SK-N-SH (cell line): ENCODE measurements at regions not wholly inside any gene's neighbourhood (a gene's known extent, or its start where the extent isn't known, plus 50 kb on each side); places are given as distances from the start of the nearest gene placed in this dataset.

ENCODE experiments used
- CTCF ChIA-PET: fragments of 300-600, 350-600 bp; formaldehyde crosslinking; extraction: SDS; loops from one replicate; lab custom pipeline; 2021; lab: Yijun Ruan, JAX
- POLR2A ChIA-PET: fragments of 350-600 bp; sonication (Branson Sonifier 250); formaldehyde crosslinking; extraction: SDS; loops from one replicate; lab custom pipeline; 2020; ENCODE audit warnings: antibody characterized with exemption, inconsistent platforms; lab: Yijun Ruan, JAX
- DNase-seq: peaks from one replicate; pipeline ENCODE4 v3.0.0; 2012
- H2AFZ ChIP-seq: fragments of 200-600 bp; sonication (generic); 2 replicates; pipeline ENCODE4 v1.8.1; 2016; ENCODE audit warnings: antibody characterized with exemption, mild to moderate bottlenecking, low read depth
- H3F3A ChIP-seq: fragments of 200-600 bp; sonication (generic); replicated peaks from 2 replicates; pipeline ENCODE3; 2016; ENCODE audit warnings: antibody characterized with exemption, mild to moderate bottlenecking; ENCODE audit not compliant: insufficient read depth
- H3K27ac ChIP-seq, 2 experiments: fragments of 200-500 bp in 1 of 2; fragments of 200-600 bp in 1 of 2; sonication (Bioruptor generic) in 1 of 2; sonication (generic), shearing (Covaris generic) in 1 of 2; 2 replicates each; pipeline versions ENCODE4 v1.5.1 to v1.6.1; 2014 to 2016; ENCODE audit warnings: low read depth in 2 of 2, inconsistent platforms in 1 of 2, low read length in 1 of 2, mild to moderate bottlenecking in 1 of 2, mixed read lengths in 1 of 2
- H3K27me3 ChIP-seq: fragments of 200-600 bp; sonication (generic), shearing (Covaris generic); 2 replicates; pipeline ENCODE4 v1.6.1; 2016; ENCODE audit warnings: mixed run types; ENCODE audit not compliant: insufficient read depth
- H3K36me3 ChIP-seq, 2 experiments: fragments of 200-500 bp in 1 of 2; fragments of 200-600 bp in 1 of 2; sonication (Bioruptor generic) in 1 of 2; sonication (generic) in 1 of 2; replicated peaks in 1 of 2; 2 replicates each; pipeline versions ENCODE3 to v1.5.1; 2014 to 2016; ENCODE audit warnings: low read length in 1 of 2, mild to moderate bottlenecking in 1 of 2; ENCODE audit not compliant: insufficient read depth in 2 of 2, control insufficient read depth in 1 of 2
- H3K4me1 ChIP-seq, 2 experiments: fragments of 200-500 bp in 1 of 2; fragments of 200-600 bp in 1 of 2; sonication (Bioruptor generic) in 1 of 2; sonication (generic), shearing (Covaris generic) in 1 of 2; 2 replicates each; pipeline versions ENCODE4 v1.5.1 to v1.6.1; 2014 to 2016; ENCODE audit warnings: low read depth in 1 of 2, low read length in 1 of 2, mixed run types in 1 of 2; ENCODE audit not compliant: insufficient read depth in 2 of 2, control insufficient read depth in 1 of 2
- H3K4me2 ChIP-seq: fragments of 200-600 bp; sonication (generic), shearing (Covaris generic); 2 replicates; pipeline ENCODE4 v1.6.1; 2017; ENCODE audit warnings: mixed run types
- H3K4me3 ChIP-seq, 2 experiments: fragments of 200-500 bp in 1 of 2; fragments of 200-600 bp in 1 of 2; sonication (Bioruptor generic) in 1 of 2; sonication (generic), shearing (Covaris generic) in 1 of 2; 2 replicates each; pipeline versions ENCODE4 v1.5.1 to v1.8.1; 2014 to 2016; ENCODE audit warnings: low read depth in 2 of 2, inconsistent platforms in 1 of 2, low read length in 1 of 2, mild to moderate bottlenecking in 1 of 2, mixed read lengths in 1 of 2, moderate library complexity in 1 of 2
- H3K79me2 ChIP-seq: fragments of 200-600 bp; sonication (generic); 2 replicates; pipeline ENCODE4 v1.8.1; 2017; ENCODE audit warnings: mild to moderate bottlenecking; ENCODE audit not compliant: insufficient read depth
- H3K9ac ChIP-seq: fragments of 200-600 bp; sonication (generic); 2 replicates; pipeline ENCODE4 v1.6.1; 2017; ENCODE audit warnings: mixed run types
- H3K9me2 ChIP-seq: fragments of 200-600 bp; sonication (generic); 2 replicates; pipeline ENCODE4 v1.6.1; 2017; ENCODE audit warnings: mixed run types
- H3K9me3 ChIP-seq: fragments of 200-600 bp; sonication (generic); 2 replicates; pipeline ENCODE4 v1.6.1; 2017; ENCODE audit warnings: mixed run types, mild to moderate bottlenecking, moderate library complexity
- H4K20me1 ChIP-seq: fragments of 200-600 bp; sonication (generic); 2 replicates; pipeline ENCODE4 v1.6.1; 2017; ENCODE audit warnings: mild to moderate bottlenecking, mixed run types; ENCODE audit not compliant: insufficient read depth
- CHD2 ChIP-seq: fragments of 150-350 bp; IDR thresholded peaks from 2 replicates; pipeline ENCODE4 v1.6.1; 2018; ENCODE audit warnings: low read length; ENCODE audit not compliant: partially characterized antibody
- EZH2phosphoT487 ChIP-seq: fragments of 200-600 bp; sonication (generic); IDR thresholded peaks from 2 replicates; pipeline ENCODE4 v1.6.1; 2017; ENCODE audit warnings: low read depth, mixed run types, mild to moderate bottlenecking, antibody characterized with exemption, moderate library complexity, borderline replicate concordance
- FOXJ3 ChIP-seq: sonication (generic); formaldehyde crosslinking; IDR thresholded peaks from 2 replicates; pipeline ENCODE4 v1.5.1; 2020; ENCODE audit warnings: mild to moderate bottlenecking, missing genetic modification reagents
- FOXM1 ChIP-seq: IDR thresholded peaks from 2 replicates; pipeline ENCODE4 v1.4.0; 2012; ENCODE audit warnings: low read depth, mild to moderate bottlenecking
- IRF3 ChIP-seq: fragments of 150-350 bp; IDR thresholded peaks from 2 replicates; pipeline ENCODE4 v1.6.1; 2016; ENCODE audit warnings: mild to moderate bottlenecking, low read depth, low read length
- JUND ChIP-seq: IDR thresholded peaks from 2 replicates; pipeline ENCODE4 v1.4.0; 2012
- MEF2A ChIP-seq: IDR thresholded peaks from 2 replicates; pipeline ENCODE4 v1.4.0; 2012; ENCODE audit warnings: low read depth, borderline replicate concordance
- MXI1 ChIP-seq: IDR thresholded peaks from 2 replicates; pipeline ENCODE4 v1.6.1; 2012; ENCODE audit warnings: mild to moderate bottlenecking, low read depth, low read length, improper control_type of control experiment
- NFIC ChIP-seq: IDR thresholded peaks from 2 replicates; pipeline ENCODE4 v1.4.0; 2012; ENCODE audit warnings: borderline replicate concordance
- NRF1 ChIP-seq: IDR thresholded peaks from 2 replicates; pipeline ENCODE4 v1.6.1; 2012; ENCODE audit warnings: low read depth, mild to moderate bottlenecking, low read length
- PBX3 ChIP-seq: IDR thresholded peaks from 2 replicates; pipeline ENCODE4; 2012
- POLR2AphosphoS5 ChIP-seq: IDR thresholded peaks from 2 replicates; pipeline ENCODE4 v1.6.1; 2012; ENCODE audit warnings: low read depth, low read length
- RCOR1 ChIP-seq: fragments of 150-350 bp; IDR thresholded peaks from 2 replicates; pipeline ENCODE4 v1.6.1; 2017; ENCODE audit warnings: antibody characterized with exemption, low read length
- REST ChIP-seq: IDR thresholded peaks from 2 replicates; pipeline ENCODE4 v1.6.1; 2012; ENCODE audit warnings: mild to moderate bottlenecking, low read depth, low read length, moderate library complexity
- RFX5 ChIP-seq: IDR thresholded peaks from 2 replicates; pipeline ENCODE4 v1.6.1; 2012; ENCODE audit warnings: mild to moderate bottlenecking, improper control_type of control experiment, low read length
- SIN3A ChIP-seq: IDR thresholded peaks from 2 replicates; pipeline ENCODE4 v1.6.1; 2012; ENCODE audit warnings: low read depth, mild to moderate bottlenecking, low read length, moderate library complexity, borderline replicate concordance
- SMC3 ChIP-seq: IDR thresholded peaks from 2 replicates; pipeline ENCODE4 v1.6.1; 2012; ENCODE audit warnings: low read depth, low read length, improper control_type of control experiment
- TAF1 ChIP-seq: IDR thresholded peaks from 2 replicates; pipeline ENCODE4 v1.6.1; 2012; ENCODE audit warnings: low read depth, mild to moderate bottlenecking, low read length, moderate library complexity, borderline replicate concordance
- USF2 ChIP-seq: fragments of 150-350 bp; IDR thresholded peaks from 2 replicates; pipeline ENCODE4 v1.6.1; 2017; ENCODE audit warnings: antibody characterized with exemption, low read length, low read depth, borderline replicate concordance
- YY1 ChIP-seq: IDR thresholded peaks from 2 replicates; pipeline ENCODE4 v1.4.0; 2012; ENCODE audit warnings: low read depth, mild to moderate bottlenecking
- WGBS: methylation state at CpG from one replicate; pipeline ENCODE4 v1.1.6; 2017; ENCODE audit warnings: low lambda C conversion rate; 5-methylcytosine and 5-hydroxymethylcytosine counted together

GRCh38 chr2:234271338-234271737, 220.8 kb downstream of the SPP2 start (continued):
- TF ChIP-seq REST: no peak

- Histone ChIP-seq H3K4me2 (no peak overlapping the region), H4K20me1 (no peaks in the 10 kb centered on the region), H3K9me2 (no peaks in the 10 kb centered on the region), H3K4me3 (no peak overlapping the region)
- TF ChIP-seq NRF1: no peak
- no peak for TF ChIP-seq FOXJ3 (CRISPR knock-in tag)
- no peak for TF ChIP-seq PBX3
- no peak for TF ChIP-seq IRF3
- no peak for TF ChIP-seq TAF1
- TF ChIP-seq FOXM1: no peak
- TF ChIP-seq EZH2phosphoT487: no peak
- no peak for TF ChIP-seq RFX5
- no peak for TF ChIP-seq USF2
- TF ChIP-seq CHD2: no peak
- TF ChIP-seq MXI1: no peak
- TF ChIP-seq JUND: no peak
- no peak for TF ChIP-seq YY1
- TF ChIP-seq REST: no peak
- TF ChIP-seq NFIC: no peak
- no peak for TF ChIP-seq SIN3A
- TF ChIP-seq POLR2AphosphoS5: no peak
- TF ChIP-seq RCOR1: no peak
- TF ChIP-seq MEF2A: no peak
- no peak for TF ChIP-seq SMC3
- TF ChIP-seq, all 33 proteins: peak for 0
- POLR2A ChIA-PET: no interaction called here
- Histone ChIP-seq H3K27ac (no peak overlapping the region), H3K79me2 (no peaks in the 10 kb centered on the region), H3F3A (no peaks in the 10 kb centered on the region), H2AFZ (no peak overlapping the region), H3K9ac (no peak overlapping the region), H3K36me3 (no peaks in the 10 kb centered on the region), H3K4me1 (no peaks in the 10 kb centered on the region), H3K27me3 (no peaks in the 10 kb centered on the region), H3K9me3 (no peaks in the 10 kb centered on the region)
- CTCF ChIA-PET: interaction anchor here (1.2 kb wide), 2 partner anchors 22 to 231 kb away, joined by 3 read pairs; no protein-coding TSS in a partner anchor
- WGBS: 88% methylated on average over 2 of the region's 2 CpGs
- DNase-seq: no peak
These were observed 219.3 kb downstream of the SPP2 start for GRCh38 chr2:234269769-234270204.
